ENCODE measurements at regions not wholly inside any gene's neighbourhood (a gene's known extent, or its start where the extent isn't known, plus 50 kb on each side); places are given as distances from the start of the nearest gene placed in this dataset.

GRCh38 chr12:66742508-66743367 is 63.9 kb upstream of the GRIP1 start:
- POLR2A ChIA-PET: interaction anchor here (0.6 kb wide), 1 partner anchor 1326 kb away, joined by 3 read pairs; no protein-coding TSS in a partner anchor
- no peak for ATAC-seq

More at GRCh38 chr12:66742508-66743367, 63.9 kb upstream of the GRIP1 start:
- Histone ChIP-seq H3K79me2 (ENCODE audit: control insufficient read depth, insufficient read depth, low read length) (no peaks in the 10 kb centered on the region), H3K4me1 (replicated peaks in 1 of 2; ENCODE audit: control insufficient read depth in 2 of 2, insufficient read depth in 2 of 2, low read length in 2 of 2) (no peaks in the 10 kb centered on the region), H3K36me3 (ENCODE audit: control insufficient read depth, insufficient read depth, low read length) (no peaks in the 10 kb centered on the region), H3K4me3 (no peak overlapping the region), H2AFZ (ENCODE audit: low read depth, low read length) (no peak overlapping the region), H3K4me2 (ENCODE audit: insufficient read depth, low read length) (no peak overlapping the region), H4K20me1 (replicated peaks; ENCODE audit: control insufficient read depth, insufficient read depth, low read length) (no peaks in the 10 kb centered on the region), H3K9me3 (replicated peaks; ENCODE audit: control insufficient read depth, insufficient read depth, low read depth, low read length) (no peaks in the 10 kb centered on the region), H3K27ac (ENCODE audit: extremely low read depth, low read depth, low read length) (no peak overlapping the region), H3K27me3 (ENCODE audit: control insufficient read depth in 2 of 2, insufficient read depth in 2 of 2, low read length in 2 of 2) (no peaks in the 10 kb centered on the region), H3K9ac (ENCODE audit: insufficient read depth in 1 of 2, low read depth in 2 of 2, low read length in 2 of 2) (no peak overlapping the region), H3K9me1 (ENCODE audit: control insufficient read depth, insufficient read depth, low read length) (no peaks in the 10 kb centered on the region)
- CTCF ChIA-PET (ENCODE audit: low intra/inter-chr PET ratio): no interaction called here
- BruUV-seq (replicated peaks): no TSS peak
- TF ChIP-seq PATZ1 (CRISPR knock-in tag; IDR thresholded peaks at IDR 0.05; ENCODE audit: borderline replicate concordance) (no peak), RBBP5 (IDR thresholded peaks at IDR 0.05; ENCODE audit: borderline replicate concordance, insufficient read depth, low read length, poor library complexity, severe bottlenecking) (no peak), HES1 (IDR thresholded peaks at IDR 0.05; ENCODE audit: low read depth) (no peak), MTA3 (IDR thresholded peaks at IDR 0.05; ENCODE audit: borderline replicate concordance) (no peak), HNRNPUL1 (IDR thresholded peaks at IDR 0.05; ENCODE audit: low read length) (no peak), TGIF2 (CRISPR knock-in tag; IDR thresholded peaks at IDR 0.05) (no peak), DPF2 (IDR thresholded peaks at IDR 0.05) (no peak), HMBOX1 (IDR thresholded peaks at IDR 0.05) (no peak), RCOR1 (IDR thresholded peaks at IDR 0.05; ENCODE audit: borderline replicate concordance in 1 of 2, low read depth in 2 of 2, low read length in 2 of 2) (no peak), CBFA2T2 (conservative IDR thresholded peaks at IDR 0.05) (no peak), SMAD2 (IDR thresholded peaks at IDR 0.05; ENCODE audit: low read depth, low read length) (no peak), POLR2A (conservative IDR thresholded peaks at IDR 0.05) (no peak)
- FAIRE-seq: no peak
- DNase-seq (ENCODE audit: extremely low read depth in 1 of 4, low spot score in 3 of 4): no peak
- intact Hi-C loops (cut with micrococcal nuclease) (no loop called here), in situ Hi-C loops (cut with MboI) (no loop called here)
- WGBS (ENCODE audit: insufficient coverage, low coverage, missing lambda C conversion rate): 0% methylated on average over 2 of the region's 2 CpGs

All from K562 (cell line).